Caco-2 (cell line): ENCODE measurements at regions not wholly inside any gene's neighbourhood (a gene's known extent, or its start where the extent isn't known, plus 50 kb on each side); places are given as distances from the start of the nearest gene placed in this dataset.
A peak's percentile ranks its signal among the peaks of the same experiment; 100 is the strongest.

ENCODE experiments used
- BruUV-seq: library from RNA; stranded (reverse); fragments of 400-500 nt; replicated peaks from 2 replicates; lab custom pipeline; 2021; lab: Mats Ljungman, UMichigan
- CTCF ChIA-PET: fragments of 300-600 bp; sonication (Branson Sonifier 250); formaldehyde crosslinking; loops from one replicate; lab custom pipeline; 2022; ENCODE audit warnings: antibody characterized with exemption; lab: Charles Lee
- POLR2A ChIA-PET: fragments of 300-600 bp; sonication (Branson Sonifier 250); formaldehyde crosslinking; loops from one replicate; lab custom pipeline; 2022; ENCODE audit warnings: antibody characterized with exemption; lab: Charles Lee
- DNase-seq, 2 experiments: peaks; one replicate each; pipeline versions ENCODE4 v3.0.0 to v3.0.0-alpha.2; 2020 to 2022
- H3K27me3 ChIP-seq: replicated peaks from 2 replicates; pipeline ENCODE4 v1.6.0; 2011; ENCODE audit warnings: low read length; ENCODE audit not compliant: control insufficient read depth, insufficient read depth
- H3K36me3 ChIP-seq: 2 replicates; pipeline ENCODE4 v1.5.1; 2011; ENCODE audit warnings: low read length; ENCODE audit not compliant: control insufficient read depth, insufficient read depth
- H3K4me1 ChIP-seq: fragments of 250-450 bp; sonication (Bioruptor Pico); 2 replicates; pipeline ENCODE4 v1.5.1; 2020; ENCODE audit warnings: mild to moderate bottlenecking
- H3K4me3 ChIP-seq: 2 replicates; pipeline ENCODE4 v1.5.1; 2011; ENCODE audit warnings: low read depth, mild to moderate bottlenecking, control low read depth, low read length
- H3K9me3 ChIP-seq: fragments of 250-450 bp; sonication (Bioruptor Pico); 2 replicates; pipeline ENCODE4 v1.5.1; 2020; ENCODE audit warnings: mild to moderate bottlenecking, moderate library complexity
- H3K27ac Mint-ChIP-seq: one replicate; pipeline ENCODE4 v1.8.0; 2022; ENCODE audit warnings: mixed read lengths; ENCODE audit not compliant: unreplicated experiment
- H3K27me3 Mint-ChIP-seq: one replicate; pipeline ENCODE4 v1.8.0; 2022; ENCODE audit warnings: mixed read lengths; ENCODE audit not compliant: insufficient read depth, unreplicated experiment
- H3K36me3 Mint-ChIP-seq: one replicate; pipeline ENCODE4 v1.8.0; 2022; ENCODE audit warnings: mild to moderate bottlenecking, mixed read lengths; ENCODE audit not compliant: insufficient read depth, unreplicated experiment
- H3K4me1 Mint-ChIP-seq: one replicate; pipeline ENCODE4 v1.8.0; 2022; ENCODE audit warnings: low read depth, mixed read lengths; ENCODE audit not compliant: unreplicated experiment
- H3K4me3 Mint-ChIP-seq: one replicate; pipeline ENCODE4 v1.8.0; 2022; ENCODE audit warnings: mild to moderate bottlenecking, moderate library complexity, mixed read lengths; ENCODE audit not compliant: unreplicated experiment
- H3K9me3 Mint-ChIP-seq: one replicate; pipeline ENCODE4 v1.8.0; 2022; ENCODE audit warnings: mixed read lengths; ENCODE audit not compliant: unreplicated experiment
- intact Hi-C: fragments of 100-400 bp; cut with micrococcal nuclease; formaldehyde crosslinking; loops from one replicate; pipeline ENCODE4 v1.10.0; 2022; ENCODE audit not compliant: unreplicated experiment
- TF ChIP-seq, protein P1 (sequence below), 2 experiments: fragments of 200-600 bp in 1 of 2; IDR thresholded peaks; 1 replicate in 1 of 2; 2 replicates in 1 of 2; pipeline versions ENCODE4 v1.5.1 to v1.8.0; 2011 to 2022; ENCODE audit warnings: antibody characterized with exemption in 1 of 2, control low read depth in 1 of 2, inconsistent platforms in 1 of 2, low read depth in 1 of 2, low read length in 1 of 2, mild to moderate bottlenecking in 1 of 2, moderate library complexity in 1 of 2; ENCODE audit not compliant: insufficient read depth in 1 of 2, severe bottlenecking in 1 of 2, unreplicated experiment in 1 of 2

DNA sequence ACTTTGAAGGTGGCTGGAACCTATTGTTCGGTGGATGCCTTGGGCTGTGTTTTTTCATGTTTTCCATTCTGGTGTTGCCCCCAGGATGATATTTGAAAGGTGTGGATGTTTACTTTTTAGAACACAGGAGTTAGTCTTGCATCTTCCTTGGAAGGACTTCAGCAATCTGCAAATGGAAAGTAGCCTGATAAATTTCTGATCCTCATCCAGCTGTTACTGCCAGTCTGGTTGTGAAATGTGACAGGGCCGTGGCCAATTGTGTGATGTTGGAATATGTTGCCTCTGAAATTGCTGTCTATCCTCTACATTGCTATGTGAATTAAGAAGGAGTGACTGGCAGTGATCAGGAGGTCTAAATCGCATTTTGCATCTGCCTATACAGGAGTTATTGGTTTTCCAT, 382.5 kb upstream of the C2CD4B start:
- H3K36me3 Mint-ChIP-seq: peaks cover 34% of the 10 kb centered on the region
- no peaks in the 10 kb centered on the region for H3K27me3 Mint-ChIP-seq
- no peaks in the 10 kb centered on the region for H3K27me3 ChIP-seq
- BruUV-seq: no TSS peak
- ChIA-PET CTCF (interaction anchor here (0.6 kb wide), 1 partner anchor 23 kb away, joined by 3 read pairs; no protein-coding TSS in a partner anchor), POLR2A (no interaction called here)
- intact Hi-C loops: no loop called here
- H3K4me3 ChIP-seq: no peak overlapping the region
- no peak overlapping the region for H3K27ac Mint-ChIP-seq
- no peaks in the 10 kb centered on the region; the same call in 1 of the 2 replicates for H3K36me3 ChIP-seq
- DNase-seq: no peak
- H3K4me3 Mint-ChIP-seq: no peak overlapping the region
- H3K4me1 ChIP-seq: peaks cover 15% of the 10 kb centered on the region
- H3K9me3 Mint-ChIP-seq: no peaks in the 10 kb centered on the region
- H3K4me1 Mint-ChIP-seq: peaks cover 7% of the 10 kb centered on the region
- TF ChIP-seq, protein P1, sequence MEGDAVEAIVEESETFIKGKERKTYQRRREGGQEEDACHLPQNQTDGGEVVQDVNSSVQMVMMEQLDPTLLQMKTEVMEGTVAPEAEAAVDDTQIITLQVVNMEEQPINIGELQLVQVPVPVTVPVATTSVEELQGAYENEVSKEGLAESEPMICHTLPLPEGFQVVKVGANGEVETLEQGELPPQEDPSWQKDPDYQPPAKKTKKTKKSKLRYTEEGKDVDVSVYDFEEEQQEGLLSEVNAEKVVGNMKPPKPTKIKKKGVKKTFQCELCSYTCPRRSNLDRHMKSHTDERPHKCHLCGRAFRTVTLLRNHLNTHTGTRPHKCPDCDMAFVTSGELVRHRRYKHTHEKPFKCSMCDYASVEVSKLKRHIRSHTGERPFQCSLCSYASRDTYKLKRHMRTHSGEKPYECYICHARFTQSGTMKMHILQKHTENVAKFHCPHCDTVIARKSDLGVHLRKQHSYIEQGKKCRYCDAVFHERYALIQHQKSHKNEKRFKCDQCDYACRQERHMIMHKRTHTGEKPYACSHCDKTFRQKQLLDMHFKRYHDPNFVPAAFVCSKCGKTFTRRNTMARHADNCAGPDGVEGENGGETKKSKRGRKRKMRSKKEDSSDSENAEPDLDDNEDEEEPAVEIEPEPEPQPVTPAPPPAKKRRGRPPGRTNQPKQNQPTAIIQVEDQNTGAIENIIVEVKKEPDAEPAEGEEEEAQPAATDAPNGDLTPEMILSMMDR (IDR thresholded peaks at IDR 0.05; ENCODE audit: insufficient read depth in 1 of 2, low read depth in 1 of 2, low read length in 1 of 2, severe bottlenecking in 1 of 2, unreplicated experiment in 1 of 2): no peak
- no peaks in the 10 kb centered on the region for H3K9me3 ChIP-seq

DNA sequence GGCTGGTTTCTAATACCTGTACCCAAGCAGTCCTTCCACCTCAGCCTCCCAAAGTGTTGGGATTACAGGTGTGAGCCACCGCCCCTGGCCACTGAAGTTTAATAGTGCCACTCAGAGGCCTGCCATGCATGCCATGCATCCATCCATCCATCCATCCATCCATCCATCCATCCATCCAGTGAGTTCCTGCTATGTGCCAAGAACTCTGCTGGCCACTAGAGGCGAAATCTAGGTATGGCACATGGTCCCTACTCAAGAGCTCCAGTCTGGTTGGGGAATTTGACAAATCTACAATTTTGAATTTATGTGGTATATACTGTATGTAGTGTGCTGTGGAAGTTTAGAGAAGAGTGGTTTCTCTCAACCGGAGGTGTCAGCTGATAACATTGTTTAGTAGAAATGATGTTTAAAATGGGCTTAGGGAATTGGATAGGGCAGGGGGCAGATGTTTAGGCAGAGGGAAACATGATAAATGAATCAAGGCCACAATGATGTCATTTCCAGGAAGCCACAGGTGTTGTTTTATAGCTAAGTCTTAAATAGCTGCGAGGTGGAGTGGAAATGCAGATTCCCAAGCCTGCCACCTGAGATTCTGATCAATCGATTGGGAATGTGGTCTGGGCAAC, 384.4 kb upstream of the C2CD4B start:
- no peaks in the 10 kb centered on the region for H3K9me3 Mint-ChIP-seq
- H3K36me3 ChIP-seq: no peaks in the 10 kb centered on the region
- ChIA-PET CTCF (interaction anchor here (0.6 to 1.5 kb wide), 10 partner anchors 8 to 165 kb away, joined by 3 to 9 read pairs (median 3); no protein-coding TSS in a partner anchor), POLR2A (no interaction called here)
- H3K27me3 ChIP-seq: no peaks in the 10 kb centered on the region
- H3K4me3 ChIP-seq: no peak overlapping the region
- DNase-seq: peak in 1 of 2 experiments; percentile 48
- H3K4me1 Mint-ChIP-seq: peaks cover 7% of the 10 kb centered on the region
- no peaks in the 10 kb centered on the region for H3K9me3 ChIP-seq
- peaks cover 28% of the 10 kb centered on the region for H3K36me3 Mint-ChIP-seq
- BruUV-seq: no TSS peak
- H3K27ac Mint-ChIP-seq: peak overlapping the region; percentile 13
- TF ChIP-seq, protein P1 (IDR thresholded peaks at IDR 0.05; ENCODE audit: insufficient read depth in 1 of 2, low read depth in 1 of 2, low read length in 1 of 2, severe bottlenecking in 1 of 2, unreplicated experiment in 1 of 2): peak; percentile 43 to 60
- peaks cover 34% of the 10 kb centered on the region for H3K4me1 ChIP-seq
- H3K4me3 Mint-ChIP-seq: no peak overlapping the region
- no peaks in the 10 kb centered on the region for H3K27me3 Mint-ChIP-seq
- intact Hi-C loops: loop anchor here (2.0 kb wide), 1 partner anchor 157 kb away; no protein-coding TSS in a partner anchor

DNA sequence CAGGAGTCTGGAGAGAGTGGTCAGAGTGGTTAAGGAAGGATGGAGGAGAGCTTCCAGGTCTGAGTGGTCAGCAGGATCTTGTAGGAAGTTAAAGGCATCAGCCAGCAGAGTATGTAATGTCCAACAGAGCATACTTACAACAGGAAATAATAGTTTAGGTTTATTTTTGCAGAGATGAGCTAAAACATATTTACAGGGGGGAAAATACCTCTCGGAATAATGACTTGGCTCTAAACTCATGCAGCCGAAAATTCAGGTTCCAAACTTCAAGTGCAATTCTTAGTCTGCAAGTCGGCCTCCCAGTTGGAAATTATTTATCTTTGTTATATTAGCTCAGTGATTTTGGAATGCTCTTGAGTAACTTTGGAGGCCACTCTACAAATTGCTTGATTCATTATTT, 385.0 kb upstream of the C2CD4B start:
- Mint-ChIP-seq H3K27me3 (no peaks in the 10 kb centered on the region), H3K4me3 (no peak overlapping the region), H3K36me3 (peaks cover 22% of the 10 kb centered on the region), H3K4me1 (peaks cover 7% of the 10 kb centered on the region), H3K9me3 (no peaks in the 10 kb centered on the region), H3K27ac (peak overlapping the region; percentile 13)
- H3K36me3 ChIP-seq: no peaks in the 10 kb centered on the region
- H3K4me1 ChIP-seq: peaks cover 40% of the 10 kb centered on the region
- TF ChIP-seq, protein P1 (IDR thresholded peaks at IDR 0.05; ENCODE audit: insufficient read depth in 1 of 2, low read depth in 1 of 2, low read length in 1 of 2, severe bottlenecking in 1 of 2, unreplicated experiment in 1 of 2): no peak
- H3K9me3 ChIP-seq: no peaks in the 10 kb centered on the region
- BruUV-seq: no TSS peak
- ChIA-PET POLR2A (no interaction called here), CTCF (no interaction called here)
- intact Hi-C loops: no loop called here
- no peak for DNase-seq
- no peaks in the 10 kb centered on the region for H3K27me3 ChIP-seq
- H3K4me3 ChIP-seq: no peak overlapping the region
